Liver (tissue), 8 donors: ENCODE measurements at regions not wholly inside any gene's neighbourhood (a gene's known extent, or its start where the extent isn't known, plus 50 kb on each side); places are given as distances from the start of the nearest gene placed in this dataset.

Experiments used
- DNase-seq: peaks from one replicate; pipeline ENCODE4 v3.0.0-alpha.2; 2017; ENCODE audit warnings: low spot score
- H3K27ac ChIP-seq, 2 donors: one replicate each; pipeline ENCODE4 v1.7.0; 2013; ENCODE audit warnings: inconsistent platforms in 2 of 2, low read length in 2 of 2, control low read depth in 1 of 2, low read depth in 1 of 2, mild to moderate bottlenecking in 1 of 2
- H3K27me3 ChIP-seq, 4 donors: one replicate each; pipeline versions ENCODE4 v1.6.1 to v1.7.0; 2013; ENCODE audit warnings: low read length in 3 of 4, inconsistent platforms in 1 of 4, mild to moderate bottlenecking in 1 of 4, moderate library complexity in 1 of 4; ENCODE audit not compliant: control insufficient read depth in 4 of 4, insufficient read depth in 4 of 4
- H3K36me3 ChIP-seq, 4 donors: one replicate each; pipeline versions ENCODE4 v1.6.1 to v1.7.0; 2013; ENCODE audit warnings: low read length in 3 of 4, mild to moderate bottlenecking in 3 of 4, low read depth in 1 of 4, moderate library complexity in 1 of 4; ENCODE audit not compliant: control insufficient read depth in 4 of 4, insufficient read depth in 3 of 4
- H3K4me1 ChIP-seq, 4 donors: one replicate each; pipeline versions ENCODE4 v1.6.1 to v1.7.0; 2013; ENCODE audit warnings: low read length in 3 of 4, mild to moderate bottlenecking in 3 of 4, moderate library complexity in 1 of 4; ENCODE audit not compliant: control insufficient read depth in 4 of 4, insufficient read depth in 4 of 4
- H3K4me3 ChIP-seq, 3 donors: one replicate each; pipeline versions ENCODE4 v1.6.1 to v1.7.0; 2013; ENCODE audit warnings: low read length in 3 of 3, control low read depth in 1 of 3, low read depth in 1 of 3, mild to moderate bottlenecking in 1 of 3
- H3K9ac ChIP-seq, 2 donors: one replicate each; pipeline ENCODE4 v1.7.0; 2013; ENCODE audit warnings: low read length in 2 of 2, mild to moderate bottlenecking in 2 of 2, moderate library complexity in 2 of 2, control low read depth in 1 of 2, low read depth in 1 of 2
- H3K9me3 ChIP-seq, 4 donors: one replicate each; pipeline versions ENCODE4 v1.6.1 to v1.7.0; 2013; ENCODE audit warnings: low read length in 3 of 4; ENCODE audit not compliant: control insufficient read depth in 4 of 4
- EGR1 ChIP-seq, 2 donors: IDR thresholded peaks; 2 replicates each; pipeline ENCODE4 v1.6.1; 2016 to 2018; ENCODE audit warnings: antibody characterized with exemption in 2 of 2, low read depth in 2 of 2
- FOXA1 ChIP-seq: IDR thresholded peaks from 2 replicates; pipeline ENCODE4 v1.6.1; 2016; ENCODE audit warnings: antibody characterized with exemption
- FOXA2 ChIP-seq: IDR thresholded peaks from 2 replicates; pipeline ENCODE4 v1.6.1; 2016; ENCODE audit warnings: antibody characterized with exemption
- GABPA ChIP-seq, 2 donors: IDR thresholded peaks in 1 of 2; conservative IDR thresholded peaks in 1 of 2; 2 replicates each; pipeline ENCODE4 v1.6.1; 2016; ENCODE audit warnings: antibody characterized with exemption in 2 of 2, mild to moderate bottlenecking in 1 of 2, moderate library complexity in 1 of 2
- HNF4A ChIP-seq, 2 donors: conservative IDR thresholded peaks; 2 replicates each; pipeline ENCODE4 v1.6.1; 2016; ENCODE audit warnings: antibody characterized with exemption in 2 of 2, mild to moderate bottlenecking in 2 of 2
- HNF4G ChIP-seq: IDR thresholded peaks from 2 replicates; pipeline ENCODE4 v1.6.1; 2016; ENCODE audit warnings: antibody characterized with exemption
- JUND ChIP-seq, 2 donors: IDR thresholded peaks; 2 replicates each; pipeline ENCODE4 v1.6.1; 2016; ENCODE audit warnings: antibody characterized with exemption in 2 of 2
- NR2F2 ChIP-seq: IDR thresholded peaks from 2 replicates; pipeline ENCODE4 v1.6.1; 2016; ENCODE audit warnings: antibody characterized with exemption
- RAD21 ChIP-seq, 2 donors: IDR thresholded peaks; 2 replicates each; pipeline ENCODE4 v1.6.1; 2016; ENCODE audit warnings: antibody characterized with exemption in 2 of 2, mild to moderate bottlenecking in 2 of 2
- RXRA ChIP-seq, 2 donors: IDR thresholded peaks; 2 replicates each; pipeline ENCODE4 v1.6.1; 2017 to 2018; ENCODE audit warnings: antibody characterized with exemption in 2 of 2, mild to moderate bottlenecking in 1 of 2
- SP1 ChIP-seq: IDR thresholded peaks from 2 replicates; pipeline ENCODE4 v1.6.1; 2018; ENCODE audit warnings: antibody characterized with exemption, mild to moderate bottlenecking
- TAF1 ChIP-seq: conservative IDR thresholded peaks from 2 replicates; pipeline ENCODE4 v1.6.1; 2016; ENCODE audit warnings: antibody characterized with exemption, mild to moderate bottlenecking
- YY1 ChIP-seq: IDR thresholded peaks from 2 replicates; pipeline ENCODE4 v1.6.1; 2016; ENCODE audit warnings: antibody characterized with exemption, mild to moderate bottlenecking
- ZBTB33 ChIP-seq: IDR thresholded peaks from 2 replicates; pipeline ENCODE4 v1.6.1; 2016; ENCODE audit warnings: antibody characterized with exemption
- WGBS: extraction: QIAGEN DNeasy Blood & Tissue Kit; methylation state at CpG from one replicate; pipeline ENCODE4 v1.1.7; 2013; 5-methylcytosine and 5-hydroxymethylcytosine counted together
- TF ChIP-seq, protein P1 (sequence below): fragments of 150-350 bp; IDR thresholded peaks from 2 replicates; pipeline ENCODE4 v1.5.1; 2017; ENCODE audit warnings: improper control_type of control experiment, low read depth, low read length; ENCODE audit not compliant: missing input control
- TF ChIP-seq, protein P2 (sequence below): IDR thresholded peaks from 2 replicates; pipeline ENCODE4 v1.6.1; 2016; ENCODE audit warnings: antibody characterized with exemption
- donor health status: healthy.
- donor health status: healthy.
- donor health status: healthy.
- donor health status: healthy.
- donor health status: healthy.

GRCh38 chr6:74598462-74599393, 607.1 kb downstream of the COL12A1 start:
- Histone ChIP-seq H3K4me3 (no peak overlapping the region), H3K27ac (no peak overlapping the region), H3K9me3 (no peaks in the 10 kb centered on the region), H3K36me3 (no peaks in the 10 kb centered on the region), H3K27me3 (no peaks in the 10 kb centered on the region), H3K9ac (no peak overlapping the region), H3K4me1 (no peaks in the 10 kb centered on the region)
- TF ChIP-seq FOXA1 (no peak), JUND (IDR thresholded peaks at IDR 0.05) (no peak), SP1 (no peak), FOXA2 (no peak), GABPA (IDR thresholded peaks at IDR 0.05 in 1 of 2, conservative IDR thresholded peaks at IDR 0.05 in 1 of 2) (no peak), TAF1 (no peak), HNF4A (conservative IDR thresholded peaks at IDR 0.05) (no peak), YY1 (no peak), ZBTB33 (no peak), RAD21 (IDR thresholded peaks at IDR 0.05) (no peak), EGR1 (IDR thresholded peaks at IDR 0.05; ENCODE audit: low read depth in 2 of 2) (no peak), RXRA (IDR thresholded peaks at IDR 0.05) (no peak), NR2F2 (no peak), HNF4G (no peak)
- TF ChIP-seq, protein P1, sequence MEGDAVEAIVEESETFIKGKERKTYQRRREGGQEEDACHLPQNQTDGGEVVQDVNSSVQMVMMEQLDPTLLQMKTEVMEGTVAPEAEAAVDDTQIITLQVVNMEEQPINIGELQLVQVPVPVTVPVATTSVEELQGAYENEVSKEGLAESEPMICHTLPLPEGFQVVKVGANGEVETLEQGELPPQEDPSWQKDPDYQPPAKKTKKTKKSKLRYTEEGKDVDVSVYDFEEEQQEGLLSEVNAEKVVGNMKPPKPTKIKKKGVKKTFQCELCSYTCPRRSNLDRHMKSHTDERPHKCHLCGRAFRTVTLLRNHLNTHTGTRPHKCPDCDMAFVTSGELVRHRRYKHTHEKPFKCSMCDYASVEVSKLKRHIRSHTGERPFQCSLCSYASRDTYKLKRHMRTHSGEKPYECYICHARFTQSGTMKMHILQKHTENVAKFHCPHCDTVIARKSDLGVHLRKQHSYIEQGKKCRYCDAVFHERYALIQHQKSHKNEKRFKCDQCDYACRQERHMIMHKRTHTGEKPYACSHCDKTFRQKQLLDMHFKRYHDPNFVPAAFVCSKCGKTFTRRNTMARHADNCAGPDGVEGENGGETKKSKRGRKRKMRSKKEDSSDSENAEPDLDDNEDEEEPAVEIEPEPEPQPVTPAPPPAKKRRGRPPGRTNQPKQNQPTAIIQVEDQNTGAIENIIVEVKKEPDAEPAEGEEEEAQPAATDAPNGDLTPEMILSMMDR: no peak
- DNase-seq: no peak
- 77% methylated on average over 3 of the region's 3 CpGs for WGBS

GRCh38 chr6:74597840-74598239, 608.0 kb downstream of the COL12A1 start:
- DNase-seq: no peak
- no peak overlapping the region for H3K27ac ChIP-seq
- no peak overlapping the region for H3K4me3 ChIP-seq
- no peak overlapping the region for H3K9ac ChIP-seq
- no peak for TF ChIP-seq YY1
- TF ChIP-seq, protein P2, sequence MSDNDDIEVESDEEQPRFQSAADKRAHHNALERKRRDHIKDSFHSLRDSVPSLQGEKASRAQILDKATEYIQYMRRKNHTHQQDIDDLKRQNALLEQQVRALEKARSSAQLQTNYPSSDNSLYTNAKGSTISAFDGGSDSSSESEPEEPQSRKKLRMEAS: no peak
- 91% methylated on average over 1 of the region's 1 CpG for WGBS
- no peaks in the 10 kb centered on the region for H3K27me3 ChIP-seq
- no peaks in the 10 kb centered on the region for H3K36me3 ChIP-seq
- no peaks in the 10 kb centered on the region for H3K4me1 ChIP-seq
- H3K9me3 ChIP-seq: no peaks in the 10 kb centered on the region
